ENCODE measurements at regions not wholly inside any gene's neighbourhood (a gene's known extent, or its start where the extent isn't known, plus 50 kb on each side); places are given as distances from the start of the nearest gene placed in this dataset.

DNA sequence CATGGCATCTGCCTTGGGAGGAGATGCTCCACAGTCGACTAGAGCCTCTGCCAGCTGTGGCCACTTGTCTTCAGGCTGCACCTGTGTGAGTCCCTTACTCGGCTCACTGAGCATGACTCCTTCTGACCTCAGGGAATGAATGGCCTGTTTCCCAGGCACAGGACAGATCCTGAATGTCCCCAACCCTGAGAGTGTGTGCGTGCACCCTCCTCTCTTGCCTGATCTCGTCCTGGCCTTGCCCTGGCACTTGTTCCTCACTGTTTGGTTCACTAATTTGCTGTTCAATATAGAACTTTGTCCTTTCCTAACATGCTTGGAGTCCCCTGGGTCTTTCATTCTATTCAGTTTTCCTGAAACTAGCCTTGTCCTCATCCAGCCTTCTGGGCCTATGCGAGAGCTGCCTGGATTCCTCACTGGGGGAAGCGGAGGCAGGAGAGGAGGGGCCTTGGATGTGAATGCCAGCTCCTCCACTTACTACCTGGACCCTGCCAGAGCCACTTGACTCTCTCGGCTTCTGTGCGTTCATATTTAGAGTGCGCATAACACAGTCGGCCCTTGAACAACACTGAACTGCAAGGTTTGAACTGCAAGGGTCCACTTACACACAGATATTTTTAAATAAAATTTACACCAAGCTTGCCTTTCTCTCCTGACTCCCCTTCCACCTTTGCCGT lies 184.8 kb downstream of the ACKR3 start:
- TF ChIP-seq, protein P1, sequence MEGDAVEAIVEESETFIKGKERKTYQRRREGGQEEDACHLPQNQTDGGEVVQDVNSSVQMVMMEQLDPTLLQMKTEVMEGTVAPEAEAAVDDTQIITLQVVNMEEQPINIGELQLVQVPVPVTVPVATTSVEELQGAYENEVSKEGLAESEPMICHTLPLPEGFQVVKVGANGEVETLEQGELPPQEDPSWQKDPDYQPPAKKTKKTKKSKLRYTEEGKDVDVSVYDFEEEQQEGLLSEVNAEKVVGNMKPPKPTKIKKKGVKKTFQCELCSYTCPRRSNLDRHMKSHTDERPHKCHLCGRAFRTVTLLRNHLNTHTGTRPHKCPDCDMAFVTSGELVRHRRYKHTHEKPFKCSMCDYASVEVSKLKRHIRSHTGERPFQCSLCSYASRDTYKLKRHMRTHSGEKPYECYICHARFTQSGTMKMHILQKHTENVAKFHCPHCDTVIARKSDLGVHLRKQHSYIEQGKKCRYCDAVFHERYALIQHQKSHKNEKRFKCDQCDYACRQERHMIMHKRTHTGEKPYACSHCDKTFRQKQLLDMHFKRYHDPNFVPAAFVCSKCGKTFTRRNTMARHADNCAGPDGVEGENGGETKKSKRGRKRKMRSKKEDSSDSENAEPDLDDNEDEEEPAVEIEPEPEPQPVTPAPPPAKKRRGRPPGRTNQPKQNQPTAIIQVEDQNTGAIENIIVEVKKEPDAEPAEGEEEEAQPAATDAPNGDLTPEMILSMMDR (IDR thresholded peaks at IDR 0.05; ENCODE audit: poor library complexity, severe bottlenecking), result no peak
- TF ChIP-seq EZH2 (IDR thresholded peaks at IDR 0.05; ENCODE audit: borderline replicate concordance, insufficient read depth, low read length, poor library complexity, severe bottlenecking), result no peak
- TF ChIP-seq EP300 (conservative IDR thresholded peaks at IDR 0.05; ENCODE audit: poor library complexity, severe bottlenecking), result no peak

Data from neural cell (in vitro differentiated cells).